ENCODE measurements at regions not wholly inside any gene's neighbourhood (a gene's known extent, or its start where the extent isn't known, plus 50 kb on each side); places are given as distances from the start of the nearest gene placed in this dataset.

DNA sequence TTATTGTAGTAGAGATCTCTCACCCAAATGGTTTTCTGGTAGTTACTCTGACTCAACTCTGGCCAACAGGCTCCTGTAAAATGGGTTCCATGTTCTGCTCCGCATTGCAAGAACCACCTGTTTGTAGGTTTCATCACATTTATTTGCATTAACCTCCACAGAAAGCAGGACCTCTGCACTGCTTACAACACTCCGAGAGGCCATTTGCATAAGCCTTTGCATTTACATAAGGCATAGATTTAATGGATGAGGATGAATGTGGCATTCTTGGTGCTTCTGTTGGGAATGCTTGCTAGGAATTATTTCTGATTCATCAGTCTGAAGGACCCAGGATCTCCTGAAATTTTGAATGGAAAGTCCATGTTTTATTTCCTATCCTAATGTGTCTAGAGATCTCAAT lies 320.1 kb downstream of the ZNF621 start:
- POLR2A ChIA-PET, result no interaction called here
- DNase-seq (no peak), ATAC-seq (no peak)
- Mint-ChIP-seq H3K27me3 (peaks cover 1 to 16% (median 1%) of the 10 kb centered on the region in 5 donors), H3K4me1 (no peaks in the 10 kb centered on the region), H3K27ac (no peak overlapping the region), H3K4me3 (no peak overlapping the region), H3K36me3 (no peaks in the 10 kb centered on the region), H3K9me3 (peaks cover 0 to 10% (median 6%) of the 10 kb centered on the region in 9 donors)

DNA sequence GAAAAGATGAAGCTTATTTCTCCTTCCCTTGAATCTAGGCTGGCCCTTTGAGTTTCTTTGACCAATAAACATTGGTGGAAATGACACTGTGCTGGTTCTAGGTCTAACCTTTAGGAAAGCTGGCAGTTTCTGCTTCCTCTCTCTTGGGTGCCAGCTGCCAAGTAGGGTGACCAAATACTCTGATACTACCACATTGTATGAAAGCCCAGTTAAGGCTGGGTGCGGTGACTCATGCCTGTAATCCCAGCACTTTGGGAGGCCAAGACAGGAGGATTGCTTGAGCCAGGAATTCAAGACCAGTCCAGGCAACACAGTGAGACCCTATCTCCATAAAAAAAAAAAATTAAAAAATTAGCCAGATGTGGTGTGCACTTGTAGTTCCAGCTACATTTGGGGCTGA lies 320.7 kb downstream of the ZNF621 start:
- Mint-ChIP-seq H3K4me3 (no peak overlapping the region), H3K36me3 (no peaks in the 10 kb centered on the region), H3K27ac (no peak overlapping the region), H3K27me3 (peaks cover 1 to 16% (median 1%) of the 10 kb centered on the region in 5 donors), H3K9me3 (peaks cover 0 to 10% (median 6%) of the 10 kb centered on the region in 9 donors), H3K4me1 (peaks cover 0 to 5% (median 1%) of the 10 kb centered on the region in 4 donors)
- DNase-seq (no peak), ATAC-seq (no peak)
- POLR2A ChIA-PET, result no interaction called here

DNA sequence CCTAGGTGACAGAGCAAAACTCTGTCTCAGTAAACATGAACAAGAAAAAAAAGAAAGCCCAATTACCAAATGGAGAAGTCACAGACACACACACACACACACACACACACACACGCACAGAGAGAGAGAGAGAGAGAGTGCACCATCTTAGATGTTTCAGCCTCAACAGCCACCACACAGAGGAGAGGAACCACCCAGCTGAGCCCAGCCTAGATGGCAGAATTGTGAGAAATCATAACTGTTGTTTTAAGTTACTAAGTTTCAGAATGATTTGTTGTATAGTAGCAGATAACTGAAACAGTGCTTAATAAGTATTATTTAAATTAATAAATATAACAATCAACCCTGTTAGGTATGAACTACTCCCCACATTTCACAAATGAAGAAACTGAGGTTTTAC lies 321.2 kb downstream of the ZNF621 start:
- ATAC-seq (no peak), DNase-seq (no peak)
- Mint-ChIP-seq H3K4me1 (peaks cover 0 to 6% (median 2%) of the 10 kb centered on the region in 4 donors), H3K9me3 (peaks cover 0 to 10% (median 6%) of the 10 kb centered on the region in 9 donors), H3K27ac (no peak overlapping the region), H3K4me3 (no peak overlapping the region), H3K36me3 (no peaks in the 10 kb centered on the region), H3K27me3 (peaks cover 1 to 16% (median 1%) of the 10 kb centered on the region in 5 donors)
- POLR2A ChIA-PET, result no interaction called here

DNA sequence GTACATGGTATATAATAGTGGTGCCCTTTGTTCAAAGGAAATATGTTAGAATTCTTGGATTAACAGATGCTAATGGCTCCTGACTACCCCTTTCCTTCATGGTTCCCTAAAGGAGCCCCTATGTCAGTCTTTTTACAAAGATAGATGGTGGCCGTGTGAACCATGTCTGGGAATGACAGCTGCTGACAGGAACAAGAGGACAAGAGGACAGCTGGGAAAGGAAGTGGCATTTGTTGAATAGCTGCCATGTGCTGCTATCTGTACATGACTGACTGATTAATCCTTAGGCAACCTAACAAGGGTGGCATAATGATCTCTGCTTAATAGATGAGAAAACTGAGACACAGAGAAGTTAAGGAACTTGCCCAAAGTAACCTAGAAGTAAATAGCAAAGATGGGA lies 321.7 kb downstream of the ZNF621 start:
- H3K27me3 Mint-ChIP-seq, result peaks cover 1 to 16% (median 1%) of the 10 kb centered on the region in 5 donors
- peaks cover 0 to 6% (median 2%) of the 10 kb centered on the region in 4 donors for H3K4me1 Mint-ChIP-seq
- no peak overlapping the region for H3K27ac Mint-ChIP-seq
- peaks cover 0 to 10% (median 6%) of the 10 kb centered on the region in 9 donors for H3K9me3 Mint-ChIP-seq
- POLR2A ChIA-PET, result no interaction called here
- DNase-seq, result no peak
- H3K4me3 Mint-ChIP-seq, result no peak overlapping the region
- ATAC-seq, result no peak
- H3K36me3 Mint-ChIP-seq, result no peaks in the 10 kb centered on the region

DNA sequence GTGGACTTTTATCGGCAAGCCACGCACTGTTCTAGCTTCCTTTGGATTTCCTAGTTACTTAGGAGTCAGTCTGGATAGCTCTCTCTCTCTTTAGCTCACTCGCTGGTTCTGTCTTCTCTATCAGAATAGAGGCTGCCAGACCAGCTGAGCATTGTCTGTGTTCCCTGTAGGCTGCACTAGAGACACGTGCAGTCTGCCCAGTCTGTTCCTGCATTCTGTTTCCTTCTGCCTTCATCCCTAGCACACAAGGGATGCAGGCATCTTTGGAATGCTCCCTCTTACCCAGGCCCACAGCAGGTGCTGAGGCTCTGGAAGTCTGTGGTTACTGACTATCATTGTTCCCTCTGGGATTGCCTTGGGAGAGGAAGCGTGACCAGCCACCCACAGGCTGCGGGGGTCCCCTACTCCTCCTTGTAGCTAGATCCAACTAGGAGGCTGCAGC lies 322.8 kb downstream of the ZNF621 start:
- DNase-seq, result no peak
- ATAC-seq, result no peak
- peaks cover 1 to 16% (median 1%) of the 10 kb centered on the region in 5 donors for H3K27me3 Mint-ChIP-seq
- no peak overlapping the region for H3K27ac Mint-ChIP-seq
- peaks cover 0 to 10% (median 6%) of the 10 kb centered on the region in 9 donors for H3K9me3 Mint-ChIP-seq
- no peak overlapping the region for H3K4me3 Mint-ChIP-seq
- no peaks in the 10 kb centered on the region for H3K36me3 Mint-ChIP-seq
- peaks cover 0 to 6% (median 2%) of the 10 kb centered on the region in 4 donors for H3K4me1 Mint-ChIP-seq
- POLR2A ChIA-PET, result no interaction called here

DNA sequence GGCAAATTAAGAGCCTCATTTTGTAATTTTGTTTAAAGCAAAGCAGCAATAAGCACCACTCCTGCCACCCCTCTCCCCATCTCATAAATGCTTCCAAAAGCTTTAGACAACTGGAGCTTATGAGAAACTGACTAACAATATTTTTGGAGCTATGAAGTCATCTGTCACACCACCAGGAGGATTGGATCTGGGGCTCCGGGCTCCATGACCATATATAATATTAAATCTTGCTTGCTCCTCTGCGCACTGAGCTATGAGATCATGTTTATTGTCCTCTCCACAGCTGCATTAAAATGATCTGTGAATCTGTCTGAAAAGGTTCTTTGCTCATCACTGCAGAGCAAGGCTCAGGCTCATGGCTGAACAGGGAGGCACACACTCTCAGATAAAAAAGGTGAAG lies 323.7 kb downstream of the ZNF621 start:
- H3K9me3 Mint-ChIP-seq, result peaks cover 0 to 10% (median 6%) of the 10 kb centered on the region in 9 donors
- H3K4me3 Mint-ChIP-seq, result no peak overlapping the region
- peaks cover 0 to 6% (median 2%) of the 10 kb centered on the region in 4 donors for H3K4me1 Mint-ChIP-seq
- no peaks in the 10 kb centered on the region for H3K36me3 Mint-ChIP-seq
- no peak overlapping the region for H3K27ac Mint-ChIP-seq
- no peak for ATAC-seq
- no peak for DNase-seq
- H3K27me3 Mint-ChIP-seq, result peaks cover 1 to 16% (median 1%) of the 10 kb centered on the region in 5 donors
- POLR2A ChIA-PET, result no interaction called here

DNA sequence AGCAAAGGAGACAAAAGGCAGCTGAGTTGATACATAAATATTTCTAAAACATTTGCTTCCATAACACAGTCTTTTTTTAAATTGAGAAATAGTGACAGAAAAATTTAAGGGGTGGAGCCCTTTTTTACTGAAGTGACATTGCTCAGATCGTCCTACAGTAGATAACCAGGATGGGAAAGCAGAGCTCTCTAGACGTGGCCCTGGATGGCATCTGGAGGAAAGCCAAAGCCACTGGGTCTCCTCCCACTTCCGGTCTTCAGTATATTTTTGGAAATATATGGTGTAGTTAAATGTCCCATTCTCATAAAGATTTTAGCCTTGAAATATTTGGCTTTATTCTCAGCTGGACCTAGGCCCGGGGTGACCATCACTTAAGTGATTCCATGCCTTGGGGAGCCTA lies 326.1 kb downstream of the ZNF621 start:
- Mint-ChIP-seq H3K9me3 (peaks cover 0 to 5% (median 1%) of the 10 kb centered on the region in 9 donors), H3K4me3 (no peak overlapping the region), H3K27me3 (peaks cover 1 to 12% (median 1%) of the 10 kb centered on the region in 5 donors), H3K36me3 (no peaks in the 10 kb centered on the region), H3K27ac (no peak overlapping the region), H3K4me1 (peaks cover 0 to 6% (median 2%) of the 10 kb centered on the region in 4 donors)
- POLR2A ChIA-PET, result no interaction called here
- no peak for ATAC-seq
- DNase-seq, result no peak

DNA sequence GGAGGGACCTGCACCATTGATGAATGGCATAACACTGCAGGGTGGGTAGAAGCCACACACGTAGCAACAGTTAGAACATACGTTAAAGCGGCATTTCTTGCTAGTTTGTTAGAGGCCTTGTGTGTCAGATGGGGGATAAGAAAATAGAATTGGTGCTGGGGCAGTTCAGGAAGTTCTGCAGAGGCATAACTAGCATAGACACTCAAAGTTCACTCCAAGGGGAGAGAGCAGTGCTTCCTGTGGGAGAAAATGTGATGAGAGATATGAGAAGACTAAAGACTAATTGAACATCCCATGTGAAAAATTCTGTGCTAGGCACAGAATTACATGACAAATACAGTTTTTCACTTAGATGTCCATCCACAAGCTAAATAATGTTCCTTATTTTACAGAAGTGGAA lies 327.1 kb downstream of the ZNF621 start:
- POLR2A ChIA-PET, result no interaction called here
- Mint-ChIP-seq H3K27ac (no peak overlapping the region), H3K27me3 (peaks cover 0 to 9% (median 1%) of the 10 kb centered on the region in 5 donors), H3K4me1 (peaks cover 0 to 6% (median 2%) of the 10 kb centered on the region in 4 donors), H3K9me3 (no peaks in the 10 kb centered on the region), H3K4me3 (no peak overlapping the region), H3K36me3 (no peaks in the 10 kb centered on the region)
- ATAC-seq (no peak), DNase-seq (no peak)

DNA sequence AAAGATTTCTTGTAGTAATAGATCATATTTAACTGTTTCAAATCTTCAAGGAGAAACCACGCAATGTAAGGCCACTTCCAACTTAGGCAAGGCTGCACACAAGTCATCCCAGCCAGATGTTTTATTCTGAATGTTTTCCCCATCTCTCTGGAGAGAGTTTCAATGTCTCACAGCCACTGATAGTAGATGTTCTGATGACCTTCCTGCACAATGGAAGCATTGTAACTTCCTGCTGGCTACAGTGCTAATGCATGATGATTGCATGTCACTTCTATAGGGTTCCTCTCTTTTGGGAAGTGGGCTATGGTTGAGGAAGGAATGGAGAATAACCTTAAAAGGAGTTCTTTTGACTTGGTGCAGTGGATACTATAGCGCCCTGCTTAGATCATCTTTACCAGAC lies 328.0 kb downstream of the ZNF621 start:
- H3K4me3 Mint-ChIP-seq, result no peak overlapping the region
- no peak for ATAC-seq
- POLR2A ChIA-PET, result no interaction called here
- H3K9me3 Mint-ChIP-seq, result no peaks in the 10 kb centered on the region
- DNase-seq, result no peak
- peaks cover 0 to 6% (median 2%) of the 10 kb centered on the region in 4 donors for H3K4me1 Mint-ChIP-seq
- H3K27ac Mint-ChIP-seq, result no peak overlapping the region
- H3K27me3 Mint-ChIP-seq, result peaks cover 0 to 9% (median 1%) of the 10 kb centered on the region in 5 donors
- H3K36me3 Mint-ChIP-seq, result no peaks in the 10 kb centered on the region

DNA sequence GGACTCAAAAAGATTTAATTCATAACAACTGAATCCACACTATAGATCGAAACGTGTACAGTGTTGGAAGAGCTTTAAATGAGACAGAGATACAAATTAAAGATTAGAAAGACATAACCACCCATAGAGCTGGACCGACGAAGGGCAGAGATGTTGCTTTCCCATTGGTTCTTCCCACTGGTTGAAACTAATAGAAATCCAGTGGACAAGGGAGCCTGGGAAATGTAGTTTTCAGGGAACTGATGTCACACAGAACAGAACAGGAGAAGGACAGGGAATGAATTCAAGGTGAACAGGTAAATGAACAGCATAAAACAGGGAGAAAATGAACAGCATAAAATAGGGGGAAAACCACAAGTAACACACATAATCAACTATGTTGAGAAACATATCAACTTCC lies 328.7 kb downstream of the ZNF621 start:
- DNase-seq, result no peak
- peaks cover 0 to 5% (median 1%) of the 10 kb centered on the region in 5 donors for H3K27me3 Mint-ChIP-seq
- POLR2A ChIA-PET, result no interaction called here
- peaks cover 0 to 6% (median 2%) of the 10 kb centered on the region in 4 donors for H3K4me1 Mint-ChIP-seq
- no peaks in the 10 kb centered on the region for H3K36me3 Mint-ChIP-seq
- no peak for ATAC-seq
- H3K4me3 Mint-ChIP-seq, result no peak overlapping the region
- H3K9me3 Mint-ChIP-seq, result no peaks in the 10 kb centered on the region
- no peak overlapping the region for H3K27ac Mint-ChIP-seq

DNA sequence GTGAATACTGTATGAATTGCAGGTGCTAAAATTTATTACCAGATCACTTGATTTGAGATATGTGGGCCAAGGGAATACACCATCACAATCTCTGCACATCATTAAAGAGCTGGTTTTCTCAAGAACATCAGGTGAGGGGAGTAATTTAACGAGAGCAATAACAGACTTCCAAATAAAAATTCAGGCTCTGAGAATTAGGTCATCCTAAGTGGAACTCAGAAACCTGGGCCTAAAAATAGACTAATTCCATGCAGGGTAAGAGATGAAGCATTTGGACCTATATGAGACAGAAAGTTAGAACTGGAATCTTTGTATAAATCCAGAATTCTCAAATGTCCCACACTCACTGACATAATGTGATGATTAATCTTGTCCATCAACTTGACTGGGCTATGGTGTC lies 331.1 kb downstream of the ZNF621 start:
- H3K27ac Mint-ChIP-seq, result no peak overlapping the region
- no peaks in the 10 kb centered on the region for H3K9me3 Mint-ChIP-seq
- no peak for DNase-seq
- H3K36me3 Mint-ChIP-seq, result no peaks in the 10 kb centered on the region
- H3K4me1 Mint-ChIP-seq, result no peaks in the 10 kb centered on the region
- POLR2A ChIA-PET, result no interaction called here
- H3K4me3 Mint-ChIP-seq, result no peak overlapping the region
- no peak for ATAC-seq
- peaks cover 0 to 3% (median 0%) of the 10 kb centered on the region in 5 donors for H3K27me3 Mint-ChIP-seq

DNA sequence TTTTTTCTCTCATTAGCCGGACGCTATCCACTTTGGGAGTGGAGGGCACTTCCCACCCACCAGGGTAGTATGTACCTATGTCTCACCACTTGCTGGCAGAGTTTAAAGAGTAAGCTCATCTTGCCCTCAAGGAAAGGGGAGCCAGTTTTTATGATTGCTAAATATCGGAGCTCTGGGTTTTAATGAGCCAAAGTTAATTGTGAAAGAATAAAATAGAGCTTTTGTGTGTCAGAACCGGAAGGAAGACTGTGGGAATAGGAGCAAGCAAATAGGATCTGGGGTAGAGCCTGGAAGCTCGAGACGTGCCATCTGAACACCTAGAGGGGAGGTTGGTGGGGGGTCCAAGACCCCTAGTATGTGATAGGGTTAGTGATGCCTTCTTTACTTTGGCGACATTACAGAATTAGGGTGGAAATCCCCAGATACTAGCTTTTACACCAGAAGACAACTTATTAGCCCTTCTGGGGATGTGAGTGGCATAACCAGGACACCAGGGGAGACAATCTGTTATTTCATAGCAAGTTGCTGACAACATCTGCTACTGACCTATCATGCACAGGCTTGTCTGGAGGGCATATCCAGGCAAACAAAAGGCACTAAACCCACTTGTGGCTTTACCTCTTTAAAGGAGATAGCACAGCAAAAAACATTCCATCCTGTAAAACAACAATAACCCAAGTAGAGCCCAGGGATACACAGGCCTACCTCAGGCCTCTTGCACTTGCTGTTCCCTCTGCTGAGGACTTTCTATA lies 333.8 kb downstream of the ZNF621 start:
- POLR2A ChIA-PET, result no interaction called here
- H3K4me3 Mint-ChIP-seq, result no peak overlapping the region
- H3K27ac Mint-ChIP-seq, result no peak overlapping the region
- ATAC-seq, result no peak
- H3K27me3 Mint-ChIP-seq, result peaks cover 2 to 9% (median 5%) of the 10 kb centered on the region in 5 donors
- H3K4me1 Mint-ChIP-seq, result no peaks in the 10 kb centered on the region
- DNase-seq, result no peak
- no peaks in the 10 kb centered on the region for H3K9me3 Mint-ChIP-seq
- H3K36me3 Mint-ChIP-seq, result no peaks in the 10 kb centered on the region

DNA sequence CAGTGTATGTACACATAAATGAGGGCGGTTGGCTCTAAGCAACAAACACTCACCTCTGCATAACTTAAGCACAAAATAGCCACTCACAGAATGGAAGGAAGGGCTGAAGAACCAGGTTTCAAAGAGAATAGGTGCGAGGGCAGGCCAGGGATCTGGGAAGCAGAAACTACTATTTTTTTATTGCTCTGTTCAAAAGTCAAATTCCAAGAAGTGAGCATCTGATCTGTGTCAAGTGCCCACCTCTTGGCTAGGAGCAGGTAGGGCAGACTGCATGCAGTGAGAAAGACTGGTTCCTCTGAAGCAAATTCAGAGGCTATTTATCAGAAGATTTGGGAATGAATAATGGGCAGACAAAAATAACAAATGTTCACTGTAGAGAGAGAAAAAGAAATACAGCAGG lies 336.4 kb upstream of the CTNNB1 start:
- no peaks in the 10 kb centered on the region for H3K36me3 Mint-ChIP-seq
- no peak overlapping the region for H3K27ac Mint-ChIP-seq
- ATAC-seq (no peak), DNase-seq (no peak)
- no peaks in the 10 kb centered on the region for H3K4me1 Mint-ChIP-seq
- H3K4me3 Mint-ChIP-seq, result no peak overlapping the region
- peaks cover 4 to 21% (median 15%) of the 10 kb centered on the region in 5 donors for H3K27me3 Mint-ChIP-seq
- POLR2A ChIA-PET, result no interaction called here
- H3K9me3 Mint-ChIP-seq, result peaks cover 0 to 5% (median 0%) of the 10 kb centered on the region in 9 donors
